Amniotic epithelial cell (primary cell): ENCODE measurements at regions not wholly inside any gene's neighbourhood (a gene's known extent, or its start where the extent isn't known, plus 50 kb on each side); places are given as distances from the start of the nearest gene placed in this dataset.

Source experiments
- DNase-seq: peaks from one replicate; pipeline ENCODE4 v3.0.0-alpha.2; 2010; ENCODE audit warnings: low read depth

GRCh38 chr18:47543080-47543479 lies 291.6 kb upstream of the SKOR2 start:
- DNase-seq: no peak

- no peak for DNase-seq
These were observed 291.1 kb upstream of the SKOR2 start for GRCh38 chr18:47542551-47542950.

GRCh38 chr18:47531717-47532116 lies 280.3 kb upstream of the SKOR2 start:
- no peak for DNase-seq

- DNase-seq: no peak
These were observed 279.2 kb upstream of the SKOR2 start for GRCh38 chr18:47530695-47531094.

- DNase-seq: no peak
These were observed 276.9 kb upstream of the SKOR2 start for GRCh38 chr18:47528343-47528742.

- no peak for DNase-seq
These were observed 274.7 kb upstream of the SKOR2 start for GRCh38 chr18:47526147-47526546.

- no peak for DNase-seq
These were observed 270.9 kb upstream of the SKOR2 start for GRCh38 chr18:47522359-47522758.

- no peak for DNase-seq
These were observed 268.8 kb upstream of the SKOR2 start for GRCh38 chr18:47520263-47520662.

- DNase-seq: no peak
These were observed 268.2 kb upstream of the SKOR2 start for GRCh38 chr18:47519706-47520105.

GRCh38 chr18:47519277-47519676 lies 267.8 kb upstream of the SKOR2 start:
- no peak for DNase-seq

GRCh38 chr18:47513614-47514013 lies 262.2 kb upstream of the SKOR2 start:
- DNase-seq: no peak

GRCh38 chr18:47512726-47513435 lies 261.4 kb upstream of the SKOR2 start:
- DNase-seq: no peak

- no peak for DNase-seq
These were observed 260.6 kb upstream of the SKOR2 start for GRCh38 chr18:47512056-47512455.

GRCh38 chr18:47510831-47511230 lies 259.4 kb upstream of the SKOR2 start:
- DNase-seq: no peak

- DNase-seq: no peak
These were observed 256.2 kb upstream of the SKOR2 start for GRCh38 chr18:47507651-47508050.

- DNase-seq: no peak
These were observed 255.4 kb upstream of the SKOR2 start for GRCh38 chr18:47506897-47507296.

- no peak for DNase-seq
These were observed 250.5 kb upstream of the SKOR2 start for GRCh38 chr18:47501946-47502345.

- DNase-seq: no peak
These were observed 249.5 kb upstream of the SKOR2 start for GRCh38 chr18:47500930-47501329.

- DNase-seq: no peak
These were observed 241.2 kb upstream of the SKOR2 start for GRCh38 chr18:47492691-47493090.

- no peak for DNase-seq
These were observed 239.4 kb upstream of the SKOR2 start for GRCh38 chr18:47490882-47491281.

GRCh38 chr18:47485221-47485797 lies 233.8 kb upstream of the SKOR2 start:
- no peak for DNase-seq

GRCh38 chr18:47484068-47484467 lies 232.6 kb upstream of the SKOR2 start:
- no peak for DNase-seq

GRCh38 chr18:47480166-47480565 lies 228.7 kb upstream of the SKOR2 start:
- DNase-seq: no peak

GRCh38 chr18:47471784-47472183 lies 220.3 kb upstream of the SKOR2 start:
- no peak for DNase-seq
